Vagina (tissue), 2 donors: ENCODE measurements at regions not wholly inside any gene's neighbourhood (a gene's known extent, or its start where the extent isn't known, plus 50 kb on each side); places are given as distances from the start of the nearest gene placed in this dataset.
"Not testable (repeated sequence)": the region's sequence is repeated elsewhere in the genome, so short reads cannot be mapped to it uniquely, and the experiment has no call there.

Source experiments
- DNase-seq, 2 donors: peaks; one replicate each; pipeline ENCODE4 v3.0.0-alpha.2; 2017; ENCODE audit errors: extremely low spot score in 2 of 2
- H3K27ac ChIP-seq: fragments of 200-600 bp; sonication (generic); one replicate; pipeline ENCODE4 v1.5.1; 2019
- H3K27me3 ChIP-seq: fragments of 200-600 bp; sonication (generic); one replicate; pipeline ENCODE4 v1.5.1; 2019
- H3K36me3 ChIP-seq, 2 donors: fragments of 200-600 bp; sonication (generic); one replicate each; pipeline ENCODE4 v1.5.1; 2017 to 2019
- H3K4me1 ChIP-seq: fragments of 200-600 bp; sonication (generic); one replicate; pipeline ENCODE4 v1.5.1; 2019
- H3K4me3 ChIP-seq, 2 donors: fragments of 200-600 bp; sonication (generic); 1 replicate in 1 of 2; 2 replicates in 1 of 2; pipeline ENCODE4 v1.5.1; 2016 to 2019
- H3K9me3 ChIP-seq: fragments of 200-600 bp; sonication (generic); one replicate; pipeline ENCODE4 v1.5.1; 2019
- CTCF ChIP-seq, 3 experiments: fragments of 450-650 bp in 2 of 3; fragments of 200-600 bp in 1 of 3; sonication (generic) in 1 of 3; IDR thresholded peaks; one replicate each; pipeline ENCODE4 v1.5.1; 2017 to 2019; ENCODE audit warnings: antibody characterized with exemption in 3 of 3, mild to moderate bottlenecking in 2 of 3, moderate library complexity in 2 of 3
- POLR2A ChIP-seq, 2 donors: fragments of 450-650 bp; IDR thresholded peaks; one replicate each; pipeline ENCODE4 v1.6.1; 2017; ENCODE audit warnings: antibody characterized with exemption in 2 of 2, mild to moderate bottlenecking in 2 of 2, moderate library complexity in 2 of 2
- POLR2AphosphoS5 ChIP-seq, 2 donors: sonication (generic); formaldehyde crosslinking; IDR thresholded peaks; one replicate each; pipeline ENCODE4 v1.9.0; 2017; ENCODE audit warnings: antibody characterized with exemption in 2 of 2, mild to moderate bottlenecking in 2 of 2, low read depth in 1 of 2; ENCODE audit not compliant: insufficient read depth in 1 of 2
- intact Hi-C: fragments of 100-400 bp; cut with DNase I; formaldehyde crosslinking; loops from one replicate; pipeline ENCODE4 v1.15.1; 2023

- Histone ChIP-seq H3K4me3 (no peak overlapping the region), H3K27me3 (no peaks in the 10 kb centered on the region), H3K4me1 (no peaks in the 10 kb centered on the region), H3K9me3 (no peaks in the 10 kb centered on the region), H3K27ac (no peak overlapping the region), H3K36me3 (no peaks in the 10 kb centered on the region)
- DNase-seq: no peak
- intact Hi-C loops: no loop called here
- TF ChIP-seq POLR2A (IDR thresholded peaks at IDR 0.05): no peak
- TF ChIP-seq POLR2AphosphoS5 (IDR thresholded peaks at IDR 0.05; ENCODE audit: insufficient read depth in 1 of 2, low read depth in 1 of 2): no peak
- TF ChIP-seq CTCF (IDR thresholded peaks at IDR 0.05): no peak
These were observed 817.0 kb downstream of the FLRT2 start for GRCh38 chr14:86346818-86347384.

GRCh38 chr14:86334355-86334754 lies 804.4 kb downstream of the FLRT2 start:
- Histone ChIP-seq H3K27me3 (no peaks in the 10 kb centered on the region), H3K4me1 (no peaks in the 10 kb centered on the region), H3K27ac (no peak overlapping the region), H3K4me3 (no peak overlapping the region), H3K36me3 (no peaks in the 10 kb centered on the region), H3K9me3 (no peaks in the 10 kb centered on the region)
- intact Hi-C loops: no loop called here
- no peak for TF ChIP-seq POLR2A (IDR thresholded peaks at IDR 0.05)
- DNase-seq: no peak

GRCh38 chr14:86333493-86333892 lies 803.5 kb downstream of the FLRT2 start:
- Histone ChIP-seq H3K4me3 (no peak overlapping the region), H3K9me3 (no peaks in the 10 kb centered on the region), H3K4me1 (no peaks in the 10 kb centered on the region), H3K27ac (no peak overlapping the region), H3K27me3 (no peaks in the 10 kb centered on the region), H3K36me3 (no peaks in the 10 kb centered on the region)
- DNase-seq: no peak
- no peak for TF ChIP-seq POLR2AphosphoS5 (IDR thresholded peaks at IDR 0.05; ENCODE audit: insufficient read depth in 1 of 2, low read depth in 1 of 2)
- TF ChIP-seq CTCF (IDR thresholded peaks at IDR 0.05): no peak
- no peak for TF ChIP-seq POLR2A (IDR thresholded peaks at IDR 0.05)
- intact Hi-C loops: no loop called here

- no peak overlapping the region for H3K27ac ChIP-seq
- TF ChIP-seq CTCF (IDR thresholded peaks at IDR 0.05) (no peak), POLR2AphosphoS5 (IDR thresholded peaks at IDR 0.05; ENCODE audit: insufficient read depth in 1 of 2, low read depth in 1 of 2) (no peak), POLR2A (IDR thresholded peaks at IDR 0.05) (no peak)
- no peaks in the 10 kb centered on the region for H3K9me3 ChIP-seq
- no peak for DNase-seq
- no peaks in the 10 kb centered on the region for H3K4me1 ChIP-seq
- H3K4me3 ChIP-seq: no peak overlapping the region
- intact Hi-C loops: no loop called here
- H3K27me3 ChIP-seq: no peaks in the 10 kb centered on the region
- H3K36me3 ChIP-seq: no peaks in the 10 kb centered on the region
These were observed 801.4 kb downstream of the FLRT2 start for GRCh38 chr14:86331341-86331740.

- no peak for DNase-seq
- no peaks in the 10 kb centered on the region for H3K36me3 ChIP-seq
- no peaks in the 10 kb centered on the region for H3K27me3 ChIP-seq
- intact Hi-C loops: no loop called here
- H3K9me3 ChIP-seq: no peaks in the 10 kb centered on the region
- no peak overlapping the region for H3K4me3 ChIP-seq
- H3K27ac ChIP-seq: no peak overlapping the region
- TF ChIP-seq POLR2AphosphoS5 (IDR thresholded peaks at IDR 0.05; ENCODE audit: insufficient read depth in 1 of 2, low read depth in 1 of 2) (no peak), POLR2A (IDR thresholded peaks at IDR 0.05) (no peak), CTCF (IDR thresholded peaks at IDR 0.05) (no peak)
- H3K4me1 ChIP-seq: no peaks in the 10 kb centered on the region
These were observed 791.2 kb downstream of the FLRT2 start for GRCh38 chr14:86321151-86321550.

GRCh38 chr14:86312154-86312665 lies 782.3 kb downstream of the FLRT2 start:
- H3K36me3 ChIP-seq, H3K4me1 ChIP-seq, H3K27me3 ChIP-seq, H3K4me3 ChIP-seq, DNase-seq, H3K27ac ChIP-seq, H3K9me3 ChIP-seq, intact Hi-C loops: not testable (repeated sequence)
